ENCODE measurements at regions not wholly inside any gene's neighbourhood (a gene's known extent, or its start where the extent isn't known, plus 50 kb on each side); places are given as distances from the start of the nearest gene placed in this dataset.
"Not testable (repeated sequence)": the region's sequence is repeated elsewhere in the genome, so short reads cannot be mapped to it uniquely, and the experiment has no call there.

- no peak for DNase-seq (ENCODE audit: low read depth)
Measured at GRCh38 chr13:21228738-21229137, 52.3 kb downstream of the MRPL57 start.

- no peak for DNase-seq (ENCODE audit: low read depth)
Measured at GRCh38 chr13:21229241-21230024, 53.0 kb downstream of the MRPL57 start.

- no peak for DNase-seq (ENCODE audit: low read depth)
Measured at GRCh38 chr13:21230516-21230915, 54.1 kb downstream of the MRPL57 start.

- DNase-seq (ENCODE audit: low read depth) = no peak
Measured at GRCh38 chr13:21231426-21231940, 55.0 kb downstream of the MRPL57 start.

GRCh38 chr13:21232196-21232595 lies 55.7 kb downstream of the MRPL57 start:
- DNase-seq (ENCODE audit: low read depth) = no peak

GRCh38 chr13:21232599-21232998 lies 56.1 kb downstream of the MRPL57 start:
- no peak for DNase-seq (ENCODE audit: low read depth)

- DNase-seq (ENCODE audit: low read depth) = no peak
Measured at GRCh38 chr13:21233086-21233485, 56.6 kb downstream of the MRPL57 start.

- no peak for DNase-seq (ENCODE audit: low read depth)
Measured at GRCh38 chr13:21234526-21234925, 58.1 kb downstream of the MRPL57 start.

- no peak for DNase-seq (ENCODE audit: low read depth)
Measured at GRCh38 chr13:21235174-21235573, 58.7 kb downstream of the MRPL57 start.

GRCh38 chr13:21237081-21237480 lies 60.6 kb downstream of the MRPL57 start:
- no peak for DNase-seq (ENCODE audit: low read depth)

- DNase-seq (ENCODE audit: low read depth) = no peak
Measured at GRCh38 chr13:21238267-21238666, 61.8 kb downstream of the MRPL57 start.

GRCh38 chr13:21240586-21240985 lies 64.1 kb downstream of the MRPL57 start:
- DNase-seq (ENCODE audit: low read depth) = peak; percentile 31

GRCh38 chr13:21242236-21242635 lies 65.8 kb downstream of the MRPL57 start:
- DNase-seq (ENCODE audit: low read depth) = no peak

GRCh38 chr13:21243045-21243897 lies 66.8 kb downstream of the MRPL57 start:
- no peak for DNase-seq (ENCODE audit: low read depth)

- DNase-seq (ENCODE audit: low read depth) = not testable (repeated sequence)
Measured at GRCh38 chr13:21243898-21244184, 67.4 kb downstream of the MRPL57 start.

GRCh38 chr13:21246761-21247452 lies 70.4 kb downstream of the MRPL57 start:
- no peak for DNase-seq (ENCODE audit: low read depth)

- DNase-seq (ENCODE audit: low read depth) = no peak
Measured at GRCh38 chr13:21256351-21256761, 79.9 kb downstream of the MRPL57 start.

GRCh38 chr13:21256891-21257290 lies 80.4 kb downstream of the MRPL57 start:
- no peak for DNase-seq (ENCODE audit: low read depth)

GRCh38 chr13:21259571-21260455 lies 83.4 kb downstream of the MRPL57 start:
- DNase-seq (ENCODE audit: low read depth) = no peak

- not testable (repeated sequence) for DNase-seq (ENCODE audit: low read depth)
Measured at GRCh38 chr13:21260561-21261290, 84.3 kb downstream of the MRPL57 start.

Measured in non-pigmented ciliary epithelial cell (primary cell).